ENCODE measurements at regions not wholly inside any gene's neighbourhood (a gene's known extent, or its start where the extent isn't known, plus 50 kb on each side); places are given as distances from the start of the nearest gene placed in this dataset.

DNA sequence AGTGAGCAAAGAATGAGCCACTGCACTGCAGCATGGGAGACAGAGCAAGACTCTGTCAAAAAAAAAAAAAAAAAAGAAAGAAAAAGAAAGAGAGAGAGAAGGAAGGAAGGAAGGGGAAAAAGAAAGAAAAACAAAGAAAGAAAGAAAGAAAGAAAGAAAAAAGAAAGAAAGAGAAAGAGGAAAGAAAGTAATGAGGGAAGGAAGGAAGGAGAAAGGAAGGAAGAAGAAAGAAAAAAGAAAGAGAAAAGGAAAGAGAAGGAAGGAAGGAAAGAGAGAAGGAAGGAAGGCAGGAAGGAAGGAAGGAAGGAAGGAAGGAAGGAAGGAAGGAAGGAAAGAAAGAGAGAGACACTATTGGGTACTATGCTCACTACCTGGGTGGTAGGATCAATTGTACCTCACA is 122.2 kb upstream of the ERCC4 start:
- ATAC-seq (no peak), DNase-seq (no peak)
- no peak overlapping the region for H3K27ac ChIP-seq
- intact Hi-C loops (cut with DNase I): no loop called here
- peaks cover 0 to 31% (median 17%) of the 10 kb centered on the region in 4 donors for H3K4me1 ChIP-seq
- TF ChIP-seq, protein P1, sequence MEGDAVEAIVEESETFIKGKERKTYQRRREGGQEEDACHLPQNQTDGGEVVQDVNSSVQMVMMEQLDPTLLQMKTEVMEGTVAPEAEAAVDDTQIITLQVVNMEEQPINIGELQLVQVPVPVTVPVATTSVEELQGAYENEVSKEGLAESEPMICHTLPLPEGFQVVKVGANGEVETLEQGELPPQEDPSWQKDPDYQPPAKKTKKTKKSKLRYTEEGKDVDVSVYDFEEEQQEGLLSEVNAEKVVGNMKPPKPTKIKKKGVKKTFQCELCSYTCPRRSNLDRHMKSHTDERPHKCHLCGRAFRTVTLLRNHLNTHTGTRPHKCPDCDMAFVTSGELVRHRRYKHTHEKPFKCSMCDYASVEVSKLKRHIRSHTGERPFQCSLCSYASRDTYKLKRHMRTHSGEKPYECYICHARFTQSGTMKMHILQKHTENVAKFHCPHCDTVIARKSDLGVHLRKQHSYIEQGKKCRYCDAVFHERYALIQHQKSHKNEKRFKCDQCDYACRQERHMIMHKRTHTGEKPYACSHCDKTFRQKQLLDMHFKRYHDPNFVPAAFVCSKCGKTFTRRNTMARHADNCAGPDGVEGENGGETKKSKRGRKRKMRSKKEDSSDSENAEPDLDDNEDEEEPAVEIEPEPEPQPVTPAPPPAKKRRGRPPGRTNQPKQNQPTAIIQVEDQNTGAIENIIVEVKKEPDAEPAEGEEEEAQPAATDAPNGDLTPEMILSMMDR (IDR thresholded peaks at IDR 0.05): no peak
- TF ChIP-seq POLR2A (IDR thresholded peaks at IDR 0.05): no peak
- no peaks in the 10 kb centered on the region for H3K9me3 ChIP-seq
- H3K36me3 ChIP-seq: no peaks in the 10 kb centered on the region
- H3K27me3 ChIP-seq: no peaks in the 10 kb centered on the region
- no peak overlapping the region for H3K4me3 ChIP-seq

DNA sequence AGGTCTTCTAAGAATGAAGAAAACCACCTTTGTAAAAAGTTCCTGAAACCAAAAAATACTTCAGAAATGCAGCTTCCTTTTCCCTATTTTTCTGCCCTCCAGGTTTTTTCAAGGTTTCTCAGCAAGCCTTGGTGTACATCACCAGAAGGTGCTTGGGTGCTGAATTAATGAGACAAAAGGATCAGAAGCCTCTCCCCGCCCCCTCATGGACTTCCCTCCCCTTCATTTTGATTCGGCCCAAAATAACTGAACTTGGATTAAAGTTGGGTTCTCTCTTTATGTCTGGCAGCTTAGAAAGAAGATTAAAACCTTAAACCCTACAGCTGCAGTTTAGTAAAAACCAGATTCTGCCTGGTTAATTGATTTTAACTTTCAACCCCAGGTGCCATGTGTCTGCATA is 121.7 kb upstream of the ERCC4 start:
- no peak for TF ChIP-seq POLR2A (IDR thresholded peaks at IDR 0.05)
- TF ChIP-seq, protein P1 (IDR thresholded peaks at IDR 0.05): no peak
- H3K36me3 ChIP-seq: no peaks in the 10 kb centered on the region
- no peak for ATAC-seq
- H3K4me1 ChIP-seq: peaks cover 0 to 26% (median 15%) of the 10 kb centered on the region in 4 donors
- no peaks in the 10 kb centered on the region for H3K9me3 ChIP-seq
- H3K27ac ChIP-seq: no peak overlapping the region
- 72% methylated on average over 2 of the region's 2 CpGs for WGBS (ENCODE audit: insufficient coverage, low coverage, low lambda C conversion rate, missing lambda C conversion rate)
- no peak for DNase-seq
- H3K27me3 ChIP-seq: no peaks in the 10 kb centered on the region
- intact Hi-C loops (cut with DNase I): no loop called here
- H3K4me3 ChIP-seq: no peak overlapping the region

DNA sequence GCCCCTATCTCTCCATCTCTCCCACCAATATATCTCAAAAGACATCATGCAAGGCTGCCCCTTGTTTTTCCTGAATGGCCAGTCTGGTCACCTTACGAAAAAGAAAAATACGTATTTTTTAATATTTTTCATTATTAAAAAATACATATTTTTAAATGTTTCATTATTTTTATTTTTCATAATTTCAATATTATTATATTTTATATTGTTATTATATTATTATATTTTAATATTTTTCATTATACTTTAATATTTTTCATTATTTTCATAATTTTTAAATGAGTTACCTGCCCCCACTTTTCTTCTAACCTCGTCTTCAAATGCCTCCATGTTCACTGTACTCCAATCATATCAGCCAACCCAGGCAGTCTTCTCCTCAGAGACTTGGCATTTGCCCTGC is 116.0 kb upstream of the ERCC4 start:
- Histone ChIP-seq H3K36me3 (no peaks in the 10 kb centered on the region), H3K9me3 (no peaks in the 10 kb centered on the region), H3K27ac (no peak overlapping the region), H3K4me3 (no peak overlapping the region), H3K27me3 (no peaks in the 10 kb centered on the region), H3K4me1 (no peaks in the 10 kb centered on the region)
- DNase-seq: no peak
- no peak for TF ChIP-seq POLR2A (IDR thresholded peaks at IDR 0.05)
- TF ChIP-seq, protein P1 (IDR thresholded peaks at IDR 0.05): no peak
- WGBS (ENCODE audit: insufficient coverage, low coverage, low lambda C conversion rate, missing lambda C conversion rate): 44% methylated on average over 3 of the region's 3 CpGs
- intact Hi-C loops (cut with DNase I): no loop called here
- no peak for ATAC-seq

DNA sequence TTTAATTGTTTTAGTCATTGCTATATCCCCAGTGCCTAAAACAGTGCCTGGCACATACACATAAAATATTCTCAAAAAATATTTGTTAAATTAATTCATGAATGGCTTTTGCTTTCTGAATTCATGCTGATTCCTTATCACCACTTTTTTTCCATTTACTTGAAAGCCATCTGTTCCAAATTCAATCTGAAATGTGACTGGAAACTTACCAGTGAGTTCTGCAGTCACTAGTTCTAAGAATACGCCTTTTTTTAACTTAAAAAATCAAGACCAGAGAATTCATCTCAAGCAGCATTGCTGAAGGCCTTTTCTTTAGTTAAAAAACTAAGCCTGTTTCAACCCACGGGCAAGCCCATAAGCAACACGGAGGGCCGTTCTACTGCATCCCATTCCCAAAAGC is 114.0 kb upstream of the ERCC4 start:
- H3K4me1 ChIP-seq: no peaks in the 10 kb centered on the region
- ATAC-seq (no peak), DNase-seq (no peak)
- intact Hi-C loops (cut with DNase I): no loop called here
- H3K27ac ChIP-seq: no peak overlapping the region
- no peak overlapping the region for H3K4me3 ChIP-seq
- no peak for TF ChIP-seq POLR2A (IDR thresholded peaks at IDR 0.05)
- TF ChIP-seq, protein P1 (IDR thresholded peaks at IDR 0.05): no peak
- no peaks in the 10 kb centered on the region for H3K36me3 ChIP-seq
- H3K9me3 ChIP-seq: no peaks in the 10 kb centered on the region
- 89% methylated on average over 4 of the region's 4 CpGs for WGBS (ENCODE audit: insufficient coverage, low coverage, low lambda C conversion rate, missing lambda C conversion rate)
- no peaks in the 10 kb centered on the region for H3K27me3 ChIP-seq

DNA sequence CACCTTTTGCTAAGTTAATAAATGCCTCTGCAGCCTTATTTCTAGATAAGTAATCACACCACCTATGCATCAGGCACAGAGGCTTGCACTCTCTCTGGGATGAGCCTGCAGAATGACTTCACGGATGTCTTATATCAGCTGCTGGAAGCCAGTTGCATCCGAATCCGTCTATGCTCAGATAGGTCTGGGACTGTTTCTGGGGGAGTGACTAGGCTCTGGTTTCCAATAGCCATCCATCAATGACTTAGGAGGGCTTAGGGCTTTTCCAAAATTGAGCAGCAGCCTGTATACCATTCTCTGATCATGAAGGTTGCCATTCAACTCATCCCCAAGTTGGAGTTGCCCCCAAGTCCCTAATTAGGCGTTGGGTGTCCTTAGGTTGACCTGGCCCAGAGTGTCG is 113.3 kb upstream of the ERCC4 start:
- DNase-seq: no peak
- intact Hi-C loops (cut with DNase I): no loop called here
- Histone ChIP-seq H3K9me3 (no peaks in the 10 kb centered on the region), H3K4me1 (no peaks in the 10 kb centered on the region), H3K27me3 (no peaks in the 10 kb centered on the region), H3K27ac (no peak overlapping the region), H3K4me3 (no peak overlapping the region), H3K36me3 (no peaks in the 10 kb centered on the region)
- ATAC-seq: no peak
- TF ChIP-seq, protein P1 (IDR thresholded peaks at IDR 0.05): no peak
- no peak for TF ChIP-seq POLR2A (IDR thresholded peaks at IDR 0.05)
- WGBS (ENCODE audit: insufficient coverage, low coverage, low lambda C conversion rate, missing lambda C conversion rate): no CpG with 5 or more reads among the region's 5 CpGs

Data from right lobe of liver (tissue), 6 donors.